Astrocyte (in vitro differentiated cells and primary cell): ENCODE measurements at regions not wholly inside any gene's neighbourhood (a gene's known extent, or its start where the extent isn't known, plus 50 kb on each side); places are given as distances from the start of the nearest gene placed in this dataset.

Experiments
- DNase-seq: peaks from one replicate; pipeline ENCODE4 v3.0.0-alpha.2; 2010; ENCODE audit warnings: low read depth
- FAIRE-seq: peaks from 2 replicates; lab custom pipeline; 2011; peaks lifted over from hg19 to GRCh38; lab: Jason Lieb, UNC
- H2AFZ ChIP-seq: 2 replicates; pipeline ENCODE4 v1.6.0; 2012; ENCODE audit warnings: low read depth, low read length, inconsistent platforms
- H3K27ac ChIP-seq: 2 replicates; pipeline ENCODE4 v1.5.1; 2011; ENCODE audit warnings: low read depth, low read length, inconsistent platforms
- H3K27me3 ChIP-seq: 2 replicates; pipeline ENCODE4 v1.6.0; 2011; ENCODE audit warnings: low read length, inconsistent platforms; ENCODE audit not compliant: insufficient read depth
- H3K36me3 ChIP-seq: 2 replicates; pipeline ENCODE4 v1.5.1; 2011; ENCODE audit warnings: low read length, inconsistent platforms; ENCODE audit not compliant: insufficient read depth
- H3K4me1 ChIP-seq: 2 replicates; pipeline ENCODE4 v1.5.1; 2011; ENCODE audit warnings: low read length, inconsistent platforms; ENCODE audit not compliant: insufficient read depth
- H3K4me2 ChIP-seq: 2 replicates; pipeline ENCODE4 v1.6.0; 2012; ENCODE audit warnings: low read length, inconsistent platforms
- H3K4me3 ChIP-seq: 2 replicates; pipeline ENCODE4 v1.5.1; 2011; ENCODE audit warnings: low read depth, mild to moderate bottlenecking, low read length, inconsistent platforms; ENCODE audit not compliant: insufficient read depth
- H3K79me2 ChIP-seq: 2 replicates; pipeline ENCODE4 v1.6.0; 2012; ENCODE audit warnings: mild to moderate bottlenecking, low read length, inconsistent platforms; ENCODE audit not compliant: insufficient read depth
- H3K9ac ChIP-seq: 2 replicates; pipeline ENCODE4 v1.6.0; 2012; ENCODE audit warnings: mild to moderate bottlenecking, low read length, inconsistent platforms
- H3K9me3 ChIP-seq: 2 replicates; pipeline ENCODE4 v1.5.1; 2012; ENCODE audit warnings: low read depth, mild to moderate bottlenecking, low read length, inconsistent platforms; ENCODE audit not compliant: insufficient read depth
- H4K20me1 ChIP-seq: 2 replicates; pipeline ENCODE4 v1.6.0; 2012; ENCODE audit warnings: low read length, inconsistent platforms; ENCODE audit not compliant: insufficient read depth
- H3K27ac Mint-ChIP-seq: one replicate; pipeline ENCODE4 v1.8.0; 2021; ENCODE audit warnings: mild to moderate bottlenecking, mixed read lengths; ENCODE audit not compliant: unreplicated experiment
- H3K27me3 Mint-ChIP-seq: one replicate; pipeline ENCODE4 v1.8.0; 2021; ENCODE audit warnings: low read depth, mixed read lengths; ENCODE audit not compliant: unreplicated experiment
- H3K36me3 Mint-ChIP-seq: one replicate; pipeline ENCODE4 v1.8.0; 2021; ENCODE audit warnings: low read depth, mixed read lengths; ENCODE audit not compliant: unreplicated experiment
- H3K4me1 Mint-ChIP-seq: one replicate; pipeline ENCODE4 v1.8.0; 2021; ENCODE audit warnings: low read depth, mixed read lengths; ENCODE audit not compliant: unreplicated experiment
- H3K4me3 Mint-ChIP-seq: one replicate; pipeline ENCODE4 v1.8.0; 2021; ENCODE audit warnings: mild to moderate bottlenecking, moderate library complexity, mixed read lengths; ENCODE audit not compliant: unreplicated experiment
- H3K9me3 Mint-ChIP-seq: one replicate; pipeline ENCODE4 v1.8.0; 2021; ENCODE audit warnings: mild to moderate bottlenecking, mixed read lengths; ENCODE audit not compliant: unreplicated experiment
- CTCF ChIP-seq: IDR thresholded peaks from 2 replicates; pipeline ENCODE4 v1.5.1; 2011; ENCODE audit warnings: low read depth, mild to moderate bottlenecking, inconsistent platforms, low read length, moderate library complexity; ENCODE audit not compliant: insufficient read depth
- EZH2 ChIP-seq: IDR thresholded peaks from 2 replicates; pipeline ENCODE4 v1.6.1; 2012; ENCODE audit warnings: mild to moderate bottlenecking, low read length, inconsistent platforms; ENCODE audit not compliant: insufficient read depth

- H4K20me1 ChIP-seq, result no peaks in the 10 kb centered on the region
- no peaks in the 10 kb centered on the region for H3K27me3 ChIP-seq
- peaks cover 4% of the 10 kb centered on the region for H3K9me3 Mint-ChIP-seq
- no peaks in the 10 kb centered on the region for H3K4me1 ChIP-seq
- H3K79me2 ChIP-seq, result no peaks in the 10 kb centered on the region
- no peaks in the 10 kb centered on the region for H3K36me3 ChIP-seq
- H3K9me3 ChIP-seq, result peaks cover 10% of the 10 kb centered on the region
- no peak overlapping the region for H3K4me3 ChIP-seq
- no peaks in the 10 kb centered on the region for H3K4me1 Mint-ChIP-seq
- no peak overlapping the region for H3K4me3 Mint-ChIP-seq
- no peak for FAIRE-seq
- TF ChIP-seq CTCF, result no peak
- no peak for TF ChIP-seq EZH2
- no peak for DNase-seq
- peaks cover 2% of the 10 kb centered on the region for H3K27me3 Mint-ChIP-seq
- H3K9ac ChIP-seq, result no peak overlapping the region
- H3K27ac ChIP-seq, result no peak overlapping the region
- H3K36me3 Mint-ChIP-seq, result no peaks in the 10 kb centered on the region
- no peak overlapping the region for H3K4me2 ChIP-seq
- H2AFZ ChIP-seq, result no peak overlapping the region
- H3K27ac Mint-ChIP-seq, result no peak overlapping the region
These were observed 56.5 kb upstream of the RASGEF1B start for GRCh38 chr4:81528200-81528599.

GRCh38 chr4:81527709-81528108 is 56.0 kb upstream of the RASGEF1B start:
- H3K9ac ChIP-seq, result no peak overlapping the region
- no peak overlapping the region for H3K4me3 ChIP-seq
- no peaks in the 10 kb centered on the region for H3K4me1 Mint-ChIP-seq
- peaks cover 2% of the 10 kb centered on the region for H3K27me3 Mint-ChIP-seq
- no peaks in the 10 kb centered on the region for H4K20me1 ChIP-seq
- H3K27ac ChIP-seq, result no peak overlapping the region
- DNase-seq, result no peak
- no peak overlapping the region for H3K4me2 ChIP-seq
- no peaks in the 10 kb centered on the region for H3K27me3 ChIP-seq
- H3K9me3 ChIP-seq, result peaks cover 10% of the 10 kb centered on the region
- FAIRE-seq, result no peak
- no peaks in the 10 kb centered on the region for H3K36me3 ChIP-seq
- no peaks in the 10 kb centered on the region for H3K79me2 ChIP-seq
- H3K36me3 Mint-ChIP-seq, result no peaks in the 10 kb centered on the region
- no peak overlapping the region for H2AFZ ChIP-seq
- no peak overlapping the region for H3K27ac Mint-ChIP-seq
- H3K4me3 Mint-ChIP-seq, result no peak overlapping the region
- peaks cover 4% of the 10 kb centered on the region for H3K9me3 Mint-ChIP-seq
- TF ChIP-seq EZH2 (no peak), CTCF (no peak)
- H3K4me1 ChIP-seq, result no peaks in the 10 kb centered on the region

GRCh38 chr4:81527115-81527514 is 55.4 kb upstream of the RASGEF1B start:
- Histone ChIP-seq H4K20me1 (no peaks in the 10 kb centered on the region), H3K9ac (no peak overlapping the region), H3K27ac (no peak overlapping the region), H2AFZ (no peak overlapping the region), H3K9me3 (peaks cover 10% of the 10 kb centered on the region), H3K4me2 (no peak overlapping the region), H3K4me1 (no peaks in the 10 kb centered on the region), H3K27me3 (no peaks in the 10 kb centered on the region), H3K79me2 (no peaks in the 10 kb centered on the region), H3K36me3 (no peaks in the 10 kb centered on the region), H3K4me3 (no peak overlapping the region)
- Mint-ChIP-seq H3K27me3 (peaks cover 2% of the 10 kb centered on the region), H3K9me3 (peaks cover 4% of the 10 kb centered on the region), H3K36me3 (no peaks in the 10 kb centered on the region), H3K4me1 (no peaks in the 10 kb centered on the region), H3K27ac (no peak overlapping the region), H3K4me3 (no peak overlapping the region)
- FAIRE-seq (no peak), DNase-seq (no peak)
- no peak for TF ChIP-seq EZH2
- TF ChIP-seq CTCF, result no peak
